Pancreas (tissue), 10 donors: ENCODE measurements at regions not wholly inside any gene's neighbourhood (a gene's known extent, or its start where the extent isn't known, plus 50 kb on each side); places are given as distances from the start of the nearest gene placed in this dataset.
A peak's percentile ranks its signal among the peaks of the same experiment; 100 is the strongest.

Experiments used
- ATAC-seq, 4 donors: fragments of 200-7000 bp; cut with Tn5 transposase; one replicate each; pipeline versions ENCODE4 v1.8.0 to v1.9.1; 2020; ENCODE audit warnings: mild to moderate bottlenecking in 4 of 4, moderate library complexity in 4 of 4
- DNase-seq, 6 donors: peaks; one replicate each; pipeline ENCODE4 v3.0.0-alpha.2; 2020
- FAIRE-seq: peaks from 2 replicates; lab custom pipeline; 2012; peaks lifted over from hg19 to GRCh38; lab: Jason Lieb, UNC
- H3K27ac ChIP-seq, 4 donors: fragments of 200-600 bp; sonication (generic); 1 replicate in 3 of 4; 2 replicates in 1 of 4; pipeline versions ENCODE4 v1.5.0 to v1.8.0; 2020
- H3K27me3 ChIP-seq, 4 donors: fragments of 200-600 bp; one replicate each; pipeline ENCODE4 v1.8.0; 2021
- H3K36me3 ChIP-seq, 3 donors: fragments of 200-600 bp; sonication (generic) in 1 of 3; one replicate each; pipeline versions ENCODE4 v1.5.0 to v1.8.0; 2020 to 2021
- H3K4me1 ChIP-seq, 3 donors: fragments of 200-600 bp; one replicate each; pipeline ENCODE4 v1.8.0; 2021
- H3K4me3 ChIP-seq, 4 donors: fragments of 200-600 bp; sonication (generic) in 2 of 4; one replicate each; pipeline versions ENCODE4 v1.5.0 to v1.8.0; 2020 to 2021
- H3K9me3 ChIP-seq, 4 donors: fragments of 200-600 bp; one replicate each; pipeline ENCODE4 v1.8.0; 2021
- WGBS, 2 donors: extraction: QIAGEN DNeasy Blood & Tissue Kit; methylation state at CpG; one replicate each; pipeline ENCODE4 v1.1.7; 2013; 5-methylcytosine and 5-hydroxymethylcytosine counted together
- intact Hi-C, 3 donors: fragments of 100-400 bp; cut with DNase I; formaldehyde crosslinking; loops; one replicate each; pipeline versions ENCODE4 v1.11.1 to v1.14.2; 2022
- TF ChIP-seq, protein P1 (sequence below), 4 donors: fragments of 200-600 bp; sonication (generic) in 3 of 4; IDR thresholded peaks; one replicate each; pipeline versions ENCODE4 v1.5.0 to v1.8.0; 2021; ENCODE audit warnings: antibody characterized with exemption in 4 of 4
- donor health status: healthy with polysubstance abuse.
- donor health status: DM: no; HTN: no; CAD: no; lungs with moderate emphysema.
- donor health status: DM: no; HTN: no; CAD: no.
- donor health status: control.
- donor health status: control.
- donor health status: Bipolar disorder and iron deficiency.
- donor health status: DM: yes; HTN: yes; CAD: no.
- donor health status: DM: no; HTN: no; CAD: no.
- donor health status: DM: no; HTN: no; CAD: no.
- donor health status: DM: yes; HTN: yes; CAD: no.

GRCh38 chr2:216578325-216578724 is 54.9 kb upstream of the IGFBP2 start:
- no peaks in the 10 kb centered on the region for H3K27me3 ChIP-seq
- H3K9me3 ChIP-seq = no peaks in the 10 kb centered on the region
- no peaks in the 10 kb centered on the region for H3K36me3 ChIP-seq
- no peak overlapping the region for H3K4me3 ChIP-seq
- H3K4me1 ChIP-seq = peaks cover 0 to 2% (median 0%) of the 10 kb centered on the region in 3 donors
- FAIRE-seq (no peak), ATAC-seq (no peak), DNase-seq (no peak)
- TF ChIP-seq, protein P1, sequence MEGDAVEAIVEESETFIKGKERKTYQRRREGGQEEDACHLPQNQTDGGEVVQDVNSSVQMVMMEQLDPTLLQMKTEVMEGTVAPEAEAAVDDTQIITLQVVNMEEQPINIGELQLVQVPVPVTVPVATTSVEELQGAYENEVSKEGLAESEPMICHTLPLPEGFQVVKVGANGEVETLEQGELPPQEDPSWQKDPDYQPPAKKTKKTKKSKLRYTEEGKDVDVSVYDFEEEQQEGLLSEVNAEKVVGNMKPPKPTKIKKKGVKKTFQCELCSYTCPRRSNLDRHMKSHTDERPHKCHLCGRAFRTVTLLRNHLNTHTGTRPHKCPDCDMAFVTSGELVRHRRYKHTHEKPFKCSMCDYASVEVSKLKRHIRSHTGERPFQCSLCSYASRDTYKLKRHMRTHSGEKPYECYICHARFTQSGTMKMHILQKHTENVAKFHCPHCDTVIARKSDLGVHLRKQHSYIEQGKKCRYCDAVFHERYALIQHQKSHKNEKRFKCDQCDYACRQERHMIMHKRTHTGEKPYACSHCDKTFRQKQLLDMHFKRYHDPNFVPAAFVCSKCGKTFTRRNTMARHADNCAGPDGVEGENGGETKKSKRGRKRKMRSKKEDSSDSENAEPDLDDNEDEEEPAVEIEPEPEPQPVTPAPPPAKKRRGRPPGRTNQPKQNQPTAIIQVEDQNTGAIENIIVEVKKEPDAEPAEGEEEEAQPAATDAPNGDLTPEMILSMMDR (IDR thresholded peaks at IDR 0.05) = no peak
- intact Hi-C loops = no loop called here
- WGBS, 2 donors = 96% methylated on average over 1 of the region's 1 CpG
- H3K27ac ChIP-seq = no peak overlapping the region

DNA sequence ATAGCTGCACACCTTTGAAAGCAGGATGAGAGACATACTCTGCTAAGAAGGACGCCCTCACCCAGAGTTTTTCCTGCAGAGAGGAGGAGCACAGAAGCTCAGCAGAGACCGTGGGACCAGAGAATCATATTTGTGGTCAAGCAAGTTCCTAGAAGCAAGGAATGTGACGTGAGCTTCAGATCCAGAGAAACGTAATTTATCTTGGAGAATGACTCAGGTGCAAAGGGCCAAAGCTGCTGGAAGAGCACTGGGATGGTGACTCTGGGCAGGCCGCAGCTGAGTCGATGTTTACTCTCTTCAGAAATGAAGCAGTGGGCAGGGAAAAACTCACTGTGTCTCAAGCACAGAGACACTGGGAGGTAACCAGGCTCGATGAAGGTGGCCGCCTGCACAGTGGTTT is 50.1 kb upstream of the IGFBP2 start:
- FAIRE-seq (no peak), DNase-seq (no peak), ATAC-seq (peak in 1 of 4 donors; percentile 13)
- Histone ChIP-seq H3K9me3 (no peaks in the 10 kb centered on the region), H3K27me3 (no peaks in the 10 kb centered on the region), H3K36me3 (no peaks in the 10 kb centered on the region), H3K4me1 (no peaks in the 10 kb centered on the region), H3K27ac (no peak overlapping the region), H3K4me3 (no peak overlapping the region)
- TF ChIP-seq, protein P1 (IDR thresholded peaks at IDR 0.05) = no peak
- WGBS, 2 donors = 69 to 73% methylated on average over 8 of the region's 8 CpGs
- intact Hi-C loops = no loop called here
